Astrocyte (in vitro differentiated cells and primary cell): ENCODE measurements at regions not wholly inside any gene's neighbourhood (a gene's known extent, or its start where the extent isn't known, plus 50 kb on each side); places are given as distances from the start of the nearest gene placed in this dataset.

Source experiments
- DNase-seq: peaks from one replicate; pipeline ENCODE4 v3.0.0-alpha.2; 2010; ENCODE audit warnings: low read depth
- FAIRE-seq: peaks from 2 replicates; lab custom pipeline; 2011; peaks lifted over from hg19 to GRCh38; lab: Jason Lieb, UNC
- H2AFZ ChIP-seq: 2 replicates; pipeline ENCODE4 v1.6.0; 2012; ENCODE audit warnings: low read depth, low read length, inconsistent platforms
- H3K27ac ChIP-seq: 2 replicates; pipeline ENCODE4 v1.5.1; 2011; ENCODE audit warnings: low read depth, low read length, inconsistent platforms
- H3K27me3 ChIP-seq: 2 replicates; pipeline ENCODE4 v1.6.0; 2011; ENCODE audit warnings: low read length, inconsistent platforms; ENCODE audit not compliant: insufficient read depth
- H3K36me3 ChIP-seq: 2 replicates; pipeline ENCODE4 v1.5.1; 2011; ENCODE audit warnings: low read length, inconsistent platforms; ENCODE audit not compliant: insufficient read depth
- H3K4me1 ChIP-seq: 2 replicates; pipeline ENCODE4 v1.5.1; 2011; ENCODE audit warnings: low read length, inconsistent platforms; ENCODE audit not compliant: insufficient read depth
- H3K4me2 ChIP-seq: 2 replicates; pipeline ENCODE4 v1.6.0; 2012; ENCODE audit warnings: low read length, inconsistent platforms
- H3K4me3 ChIP-seq: 2 replicates; pipeline ENCODE4 v1.5.1; 2011; ENCODE audit warnings: low read depth, mild to moderate bottlenecking, low read length, inconsistent platforms; ENCODE audit not compliant: insufficient read depth
- H3K79me2 ChIP-seq: 2 replicates; pipeline ENCODE4 v1.6.0; 2012; ENCODE audit warnings: mild to moderate bottlenecking, low read length, inconsistent platforms; ENCODE audit not compliant: insufficient read depth
- H3K9ac ChIP-seq: 2 replicates; pipeline ENCODE4 v1.6.0; 2012; ENCODE audit warnings: mild to moderate bottlenecking, low read length, inconsistent platforms
- H3K9me3 ChIP-seq: 2 replicates; pipeline ENCODE4 v1.5.1; 2012; ENCODE audit warnings: low read depth, mild to moderate bottlenecking, low read length, inconsistent platforms; ENCODE audit not compliant: insufficient read depth
- H4K20me1 ChIP-seq: 2 replicates; pipeline ENCODE4 v1.6.0; 2012; ENCODE audit warnings: low read length, inconsistent platforms; ENCODE audit not compliant: insufficient read depth
- H3K27ac Mint-ChIP-seq: one replicate; pipeline ENCODE4 v1.8.0; 2021; ENCODE audit warnings: mild to moderate bottlenecking, mixed read lengths; ENCODE audit not compliant: unreplicated experiment
- H3K27me3 Mint-ChIP-seq: one replicate; pipeline ENCODE4 v1.8.0; 2021; ENCODE audit warnings: low read depth, mixed read lengths; ENCODE audit not compliant: unreplicated experiment
- H3K36me3 Mint-ChIP-seq: one replicate; pipeline ENCODE4 v1.8.0; 2021; ENCODE audit warnings: low read depth, mixed read lengths; ENCODE audit not compliant: unreplicated experiment
- H3K4me1 Mint-ChIP-seq: one replicate; pipeline ENCODE4 v1.8.0; 2021; ENCODE audit warnings: low read depth, mixed read lengths; ENCODE audit not compliant: unreplicated experiment
- H3K4me3 Mint-ChIP-seq: one replicate; pipeline ENCODE4 v1.8.0; 2021; ENCODE audit warnings: mild to moderate bottlenecking, moderate library complexity, mixed read lengths; ENCODE audit not compliant: unreplicated experiment
- H3K9me3 Mint-ChIP-seq: one replicate; pipeline ENCODE4 v1.8.0; 2021; ENCODE audit warnings: mild to moderate bottlenecking, mixed read lengths; ENCODE audit not compliant: unreplicated experiment
- EZH2 ChIP-seq: IDR thresholded peaks from 2 replicates; pipeline ENCODE4 v1.6.1; 2012; ENCODE audit warnings: mild to moderate bottlenecking, low read length, inconsistent platforms; ENCODE audit not compliant: insufficient read depth
- TF ChIP-seq, protein P1 (sequence below): IDR thresholded peaks from 2 replicates; pipeline ENCODE4 v1.5.1; 2011; ENCODE audit warnings: low read depth, mild to moderate bottlenecking, inconsistent platforms, low read length, moderate library complexity; ENCODE audit not compliant: insufficient read depth

DNA sequence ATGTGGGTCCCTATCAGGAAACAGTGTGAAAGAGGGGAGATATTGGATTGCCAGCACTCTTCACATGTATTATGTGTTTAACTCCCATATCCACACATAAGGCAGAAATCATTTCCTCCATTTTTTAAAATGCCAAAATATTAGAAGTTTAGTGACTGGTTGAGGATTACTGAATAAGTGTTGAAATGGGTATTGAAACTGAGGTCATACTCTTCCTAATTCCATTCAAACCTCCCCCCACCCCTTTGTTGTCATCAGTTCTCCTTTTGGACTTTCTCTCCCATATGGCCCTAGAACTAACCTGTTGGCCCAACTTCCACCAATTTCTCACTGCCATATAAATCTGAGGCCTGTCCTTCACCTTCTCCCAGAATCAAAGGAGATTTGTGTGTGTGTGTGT, 81.6 kb downstream of the EVX1 start:
- no peak overlapping the region for H2AFZ ChIP-seq
- Mint-ChIP-seq H3K9me3 (peaks cover 2% of the 10 kb centered on the region), H3K4me1 (no peaks in the 10 kb centered on the region), H3K27ac (no peak overlapping the region), H3K4me3 (no peak overlapping the region), H3K36me3 (no peaks in the 10 kb centered on the region), H3K27me3 (peaks cover 16% of the 10 kb centered on the region)
- no peak overlapping the region for H3K4me2 ChIP-seq
- H3K27me3 ChIP-seq: no peaks in the 10 kb centered on the region
- no peak overlapping the region for H3K4me3 ChIP-seq
- FAIRE-seq: no peak
- no peak overlapping the region for H3K9ac ChIP-seq
- no peaks in the 10 kb centered on the region for H3K79me2 ChIP-seq
- no peaks in the 10 kb centered on the region for H4K20me1 ChIP-seq
- no peaks in the 10 kb centered on the region for H3K36me3 ChIP-seq
- no peaks in the 10 kb centered on the region for H3K4me1 ChIP-seq
- no peaks in the 10 kb centered on the region for H3K9me3 ChIP-seq
- H3K27ac ChIP-seq: no peak overlapping the region
- no peak for DNase-seq
- TF ChIP-seq, protein P1, sequence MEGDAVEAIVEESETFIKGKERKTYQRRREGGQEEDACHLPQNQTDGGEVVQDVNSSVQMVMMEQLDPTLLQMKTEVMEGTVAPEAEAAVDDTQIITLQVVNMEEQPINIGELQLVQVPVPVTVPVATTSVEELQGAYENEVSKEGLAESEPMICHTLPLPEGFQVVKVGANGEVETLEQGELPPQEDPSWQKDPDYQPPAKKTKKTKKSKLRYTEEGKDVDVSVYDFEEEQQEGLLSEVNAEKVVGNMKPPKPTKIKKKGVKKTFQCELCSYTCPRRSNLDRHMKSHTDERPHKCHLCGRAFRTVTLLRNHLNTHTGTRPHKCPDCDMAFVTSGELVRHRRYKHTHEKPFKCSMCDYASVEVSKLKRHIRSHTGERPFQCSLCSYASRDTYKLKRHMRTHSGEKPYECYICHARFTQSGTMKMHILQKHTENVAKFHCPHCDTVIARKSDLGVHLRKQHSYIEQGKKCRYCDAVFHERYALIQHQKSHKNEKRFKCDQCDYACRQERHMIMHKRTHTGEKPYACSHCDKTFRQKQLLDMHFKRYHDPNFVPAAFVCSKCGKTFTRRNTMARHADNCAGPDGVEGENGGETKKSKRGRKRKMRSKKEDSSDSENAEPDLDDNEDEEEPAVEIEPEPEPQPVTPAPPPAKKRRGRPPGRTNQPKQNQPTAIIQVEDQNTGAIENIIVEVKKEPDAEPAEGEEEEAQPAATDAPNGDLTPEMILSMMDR: no peak
- no peak for TF ChIP-seq EZH2

DNA sequence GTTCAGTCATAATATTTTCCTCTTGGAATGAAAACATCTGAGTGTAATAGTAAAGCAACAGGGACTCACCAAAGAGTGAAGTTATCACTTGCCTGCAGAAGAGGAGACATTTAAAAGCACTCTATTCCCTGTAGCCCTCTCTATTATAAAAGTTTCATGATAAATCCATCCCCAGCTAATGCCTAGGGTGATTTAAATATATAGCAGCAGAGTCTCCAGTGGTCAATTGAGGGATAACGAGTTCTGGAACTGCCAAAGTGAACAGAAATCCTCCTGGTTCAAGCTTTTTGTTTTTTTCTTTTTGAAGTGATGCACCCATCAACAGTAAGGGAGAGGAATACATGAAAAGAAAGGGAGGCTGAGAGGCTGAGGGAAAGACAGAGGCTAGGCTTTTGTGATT, 87.3 kb downstream of the EVX1 start:
- FAIRE-seq (no peak), DNase-seq (no peak)
- TF ChIP-seq, protein P1: no peak
- TF ChIP-seq EZH2: no peak
- H3K79me2 ChIP-seq: no peaks in the 10 kb centered on the region
- H3K9ac ChIP-seq: no peak overlapping the region
- H3K27ac ChIP-seq: no peak overlapping the region
- H3K4me1 ChIP-seq: no peaks in the 10 kb centered on the region
- H3K27me3 ChIP-seq: no peaks in the 10 kb centered on the region
- Mint-ChIP-seq H3K9me3 (peaks cover 3% of the 10 kb centered on the region), H3K27me3 (peaks cover 8% of the 10 kb centered on the region), H3K36me3 (no peaks in the 10 kb centered on the region), H3K4me1 (no peaks in the 10 kb centered on the region), H3K27ac (no peak overlapping the region), H3K4me3 (no peak overlapping the region)
- H3K4me3 ChIP-seq: no peak overlapping the region
- H3K36me3 ChIP-seq: no peaks in the 10 kb centered on the region
- H2AFZ ChIP-seq: no peak overlapping the region
- peaks cover under 1% of the 10 kb centered on the region for H3K9me3 ChIP-seq
- no peak overlapping the region for H3K4me2 ChIP-seq
- no peaks in the 10 kb centered on the region for H4K20me1 ChIP-seq

DNA sequence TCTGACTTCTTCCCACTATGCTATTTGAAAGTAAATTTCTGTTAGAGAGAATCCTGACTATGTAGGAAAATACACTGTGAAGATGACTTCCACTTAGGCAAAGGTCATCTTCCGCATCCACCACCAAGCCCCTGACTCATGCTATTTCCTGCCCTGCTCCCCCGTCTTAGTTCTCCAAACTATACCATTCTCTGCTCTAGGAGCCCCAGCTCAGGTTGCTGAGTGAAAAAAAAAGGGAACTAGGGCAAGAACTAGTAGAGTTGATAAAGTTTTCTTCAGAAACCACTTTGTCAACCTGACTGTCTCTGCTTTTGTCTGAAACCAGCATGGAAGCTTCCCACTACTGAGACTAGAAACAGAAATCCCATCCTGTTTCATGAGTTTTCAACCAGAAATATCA, 96.9 kb downstream of the EVX1 start:
- FAIRE-seq (no peak), DNase-seq (no peak)
- H3K4me3 Mint-ChIP-seq: no peak overlapping the region
- no peak overlapping the region for H3K9ac ChIP-seq
- TF ChIP-seq, protein P1: no peak
- no peak for TF ChIP-seq EZH2
- no peaks in the 10 kb centered on the region for H3K36me3 ChIP-seq
- H3K27me3 ChIP-seq: no peaks in the 10 kb centered on the region
- H3K36me3 Mint-ChIP-seq: no peaks in the 10 kb centered on the region
- H3K4me1 Mint-ChIP-seq: no peaks in the 10 kb centered on the region
- no peaks in the 10 kb centered on the region for H3K4me1 ChIP-seq
- no peak overlapping the region for H2AFZ ChIP-seq
- H3K27me3 Mint-ChIP-seq: peaks cover 8% of the 10 kb centered on the region
- no peak overlapping the region for H3K27ac Mint-ChIP-seq
- no peak overlapping the region for H3K4me3 ChIP-seq
- no peak overlapping the region for H3K4me2 ChIP-seq
- H3K9me3 Mint-ChIP-seq: no peaks in the 10 kb centered on the region
- H3K9me3 ChIP-seq: peaks cover 3% of the 10 kb centered on the region
- H3K79me2 ChIP-seq: no peaks in the 10 kb centered on the region
- H3K27ac ChIP-seq: no peak overlapping the region
- H4K20me1 ChIP-seq: no peaks in the 10 kb centered on the region
